ENCODE measurements at regions not wholly inside any gene's neighbourhood (a gene's known extent, or its start where the extent isn't known, plus 50 kb on each side); places are given as distances from the start of the nearest gene placed in this dataset.
A peak's percentile ranks its signal among the peaks of the same experiment; 100 is the strongest.

GRCh38 chr22:47848184-47848920, 1085.9 kb downstream of the TBC1D22A start:
- no peak overlapping the region for H3K27ac Mint-ChIP-seq
- no peaks in the 10 kb centered on the region for H3K36me3 Mint-ChIP-seq (ENCODE audit: low read depth)
- no peak for TF ChIP-seq CTCF (IDR thresholded peaks at IDR 0.05; ENCODE audit: unreplicated experiment in 3 of 3)
- peaks cover 3% of the 10 kb centered on the region for H3K9me3 Mint-ChIP-seq
- H3K4me1 Mint-ChIP-seq, result peaks cover 67% of the 10 kb centered on the region
- peaks cover 11% of the 10 kb centered on the region for H3K27me3 Mint-ChIP-seq (ENCODE audit: low read depth)
- H3K4me3 Mint-ChIP-seq, result no peak overlapping the region

DNA sequence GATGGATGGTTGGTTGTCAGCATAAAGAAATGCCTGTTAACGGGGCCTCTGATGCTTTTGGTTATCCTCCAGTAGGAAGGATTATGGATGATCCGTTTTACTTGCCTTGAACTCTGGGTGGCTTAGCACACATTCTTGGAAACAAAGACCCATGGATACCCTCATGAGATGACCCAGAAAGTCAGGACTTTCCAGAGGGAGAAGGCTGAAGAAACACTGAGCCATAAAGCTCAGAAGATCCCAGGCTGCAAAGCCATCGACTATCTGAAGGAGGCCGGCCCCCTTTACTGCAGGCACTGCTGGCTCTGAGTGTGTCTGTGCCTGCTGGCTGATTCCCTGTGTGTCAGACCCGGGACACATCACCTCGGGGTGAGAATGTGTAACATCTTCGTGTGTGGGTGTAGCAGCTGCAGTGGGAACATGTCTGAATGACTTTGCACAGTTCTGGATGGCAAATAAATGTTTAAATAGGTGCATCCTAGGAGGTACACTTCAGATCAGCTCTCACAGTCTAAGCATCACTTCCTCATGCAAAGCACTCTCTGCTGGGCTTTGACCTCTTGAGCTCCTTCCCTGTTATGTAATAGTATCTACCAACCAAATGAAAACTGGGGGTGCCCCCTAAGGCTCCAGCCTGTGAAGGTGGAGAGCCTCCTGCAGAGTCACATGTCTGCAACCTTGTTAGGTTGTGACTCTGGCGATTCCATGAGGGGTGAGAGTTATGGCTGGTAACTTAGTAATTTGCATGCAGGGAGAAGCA, 1084.9 kb downstream of the TBC1D22A start:
- TF ChIP-seq CTCF (IDR thresholded peaks at IDR 0.05; ENCODE audit: unreplicated experiment in 3 of 3), result no peak
- no peaks in the 10 kb centered on the region for H3K9me3 Mint-ChIP-seq
- peaks cover 64% of the 10 kb centered on the region for H3K4me1 Mint-ChIP-seq
- H3K27me3 Mint-ChIP-seq (ENCODE audit: low read depth), result peaks cover 7% of the 10 kb centered on the region
- H3K36me3 Mint-ChIP-seq (ENCODE audit: low read depth), result no peaks in the 10 kb centered on the region
- H3K27ac Mint-ChIP-seq, result no peak overlapping the region
- H3K4me3 Mint-ChIP-seq, result no peak overlapping the region

- Mint-ChIP-seq H3K9me3 (no peaks in the 10 kb centered on the region), H3K27me3 (ENCODE audit: low read depth) (peaks cover 7% of the 10 kb centered on the region), H3K4me1 (peaks cover 61% of the 10 kb centered on the region), H3K4me3 (peak overlapping the region in 1 of 3 experiments; percentile 13), H3K36me3 (ENCODE audit: low read depth) (no peaks in the 10 kb centered on the region), H3K27ac (no peak overlapping the region)
- TF ChIP-seq CTCF (IDR thresholded peaks at IDR 0.05; ENCODE audit: unreplicated experiment in 3 of 3), result no peak
Observed at GRCh38 chr22:47846206-47846605, 1083.8 kb downstream of the TBC1D22A start.

GRCh38 chr22:47842119-47842518, 1079.7 kb downstream of the TBC1D22A start:
- H3K36me3 Mint-ChIP-seq (ENCODE audit: low read depth), result no peaks in the 10 kb centered on the region
- peaks cover 57% of the 10 kb centered on the region for H3K4me1 Mint-ChIP-seq
- H3K4me3 Mint-ChIP-seq, result no peak overlapping the region
- H3K27ac Mint-ChIP-seq, result no peak overlapping the region
- peaks cover 3% of the 10 kb centered on the region for H3K9me3 Mint-ChIP-seq
- no peak for TF ChIP-seq CTCF (IDR thresholded peaks at IDR 0.05; ENCODE audit: unreplicated experiment in 3 of 3)
- H3K27me3 Mint-ChIP-seq (ENCODE audit: low read depth), result peaks cover 7% of the 10 kb centered on the region

DNA sequence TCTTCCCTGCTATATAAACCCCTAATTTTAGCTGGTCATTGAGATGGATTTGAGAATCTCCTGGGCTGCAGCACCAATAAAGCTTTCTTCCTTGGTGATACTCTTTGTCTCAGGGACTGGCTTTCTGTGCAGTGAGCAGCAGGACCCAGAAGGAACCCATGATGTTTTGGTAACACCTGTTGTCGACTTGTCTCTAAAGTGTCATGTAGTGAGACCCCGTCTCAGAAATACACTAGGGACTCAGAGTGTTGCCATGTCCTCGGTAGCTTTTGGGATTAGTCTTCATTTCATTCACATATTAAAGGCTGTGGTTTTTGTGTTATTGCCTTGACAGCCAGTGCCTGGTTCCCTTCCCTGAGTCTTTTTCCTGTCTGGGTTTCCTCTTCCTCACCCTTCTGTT, 1078.7 kb downstream of the TBC1D22A start:
- Mint-ChIP-seq H3K36me3 (ENCODE audit: low read depth) (no peaks in the 10 kb centered on the region), H3K4me1 (peaks cover 54% of the 10 kb centered on the region), H3K4me3 (peak overlapping the region in 1 of 3 experiments; percentile 2), H3K27me3 (ENCODE audit: low read depth) (peaks cover 5% of the 10 kb centered on the region), H3K9me3 (peaks cover 3% of the 10 kb centered on the region), H3K27ac (peak overlapping the region in 2 of 3 experiments; percentile 49 to 50)
- no peak for TF ChIP-seq CTCF (IDR thresholded peaks at IDR 0.05; ENCODE audit: unreplicated experiment in 3 of 3)

Measured in nephron (organoid).